Breast epithelium (tissue), 3 donors: ENCODE measurements at regions not wholly inside any gene's neighbourhood (a gene's known extent, or its start where the extent isn't known, plus 50 kb on each side); places are given as distances from the start of the nearest gene placed in this dataset.

Source experiments
- POLR2A ChIP-seq: fragments of 450-650 bp; IDR thresholded peaks from one replicate; pipeline ENCODE4 v1.6.1; 2016; ENCODE audit warnings: antibody characterized with exemption, mild to moderate bottlenecking, moderate library complexity
- TF ChIP-seq, protein P1 (sequence below), 3 donors: fragments of 450-650 bp; IDR thresholded peaks; one replicate each; pipeline ENCODE4 v1.5.1; 2016 to 2017; ENCODE audit warnings: antibody characterized with exemption in 3 of 3, mild to moderate bottlenecking in 3 of 3, moderate library complexity in 3 of 3

DNA sequence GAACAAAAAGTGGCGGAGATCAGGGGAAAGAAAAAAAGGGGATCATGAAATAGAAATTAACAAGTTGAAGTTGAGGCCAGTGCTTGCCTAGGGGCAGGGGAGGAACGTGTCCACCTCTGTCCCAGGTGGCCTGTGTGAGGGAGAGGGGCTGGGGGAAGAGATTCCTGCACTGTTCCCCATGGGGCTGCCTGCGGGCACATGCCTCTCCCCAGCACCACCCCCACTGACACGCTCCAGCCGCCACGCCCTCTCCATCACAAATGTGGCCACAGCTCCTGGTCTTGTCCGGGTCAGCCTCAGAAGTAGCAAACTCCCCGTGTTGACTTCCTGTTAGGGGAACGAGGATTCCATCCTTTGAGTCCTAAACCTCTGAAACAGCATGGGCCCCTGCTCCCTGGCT lies 161.2 kb downstream of the GLI2 start:
- TF ChIP-seq, protein P1, sequence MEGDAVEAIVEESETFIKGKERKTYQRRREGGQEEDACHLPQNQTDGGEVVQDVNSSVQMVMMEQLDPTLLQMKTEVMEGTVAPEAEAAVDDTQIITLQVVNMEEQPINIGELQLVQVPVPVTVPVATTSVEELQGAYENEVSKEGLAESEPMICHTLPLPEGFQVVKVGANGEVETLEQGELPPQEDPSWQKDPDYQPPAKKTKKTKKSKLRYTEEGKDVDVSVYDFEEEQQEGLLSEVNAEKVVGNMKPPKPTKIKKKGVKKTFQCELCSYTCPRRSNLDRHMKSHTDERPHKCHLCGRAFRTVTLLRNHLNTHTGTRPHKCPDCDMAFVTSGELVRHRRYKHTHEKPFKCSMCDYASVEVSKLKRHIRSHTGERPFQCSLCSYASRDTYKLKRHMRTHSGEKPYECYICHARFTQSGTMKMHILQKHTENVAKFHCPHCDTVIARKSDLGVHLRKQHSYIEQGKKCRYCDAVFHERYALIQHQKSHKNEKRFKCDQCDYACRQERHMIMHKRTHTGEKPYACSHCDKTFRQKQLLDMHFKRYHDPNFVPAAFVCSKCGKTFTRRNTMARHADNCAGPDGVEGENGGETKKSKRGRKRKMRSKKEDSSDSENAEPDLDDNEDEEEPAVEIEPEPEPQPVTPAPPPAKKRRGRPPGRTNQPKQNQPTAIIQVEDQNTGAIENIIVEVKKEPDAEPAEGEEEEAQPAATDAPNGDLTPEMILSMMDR (IDR thresholded peaks at IDR 0.05) = no peak
- no peak for TF ChIP-seq POLR2A
